ENCODE measurements at regions not wholly inside any gene's neighbourhood (a gene's known extent, or its start where the extent isn't known, plus 50 kb on each side); places are given as distances from the start of the nearest gene placed in this dataset.
A peak's percentile ranks its signal among the peaks of the same experiment; 100 is the strongest.

GRCh38 chr4:144371485-144371884, 231.0 kb upstream of the GYPA start:
- Histone ChIP-seq H2BK5ac (ENCODE audit: low read length) (no peak overlapping the region), H2AK5ac (ENCODE audit: low read depth, low read length) (no peak overlapping the region), H3K18ac (ENCODE audit: low read length) (no peak overlapping the region), H3K36me3 (replicated peaks in 1 of 2; ENCODE audit: control insufficient read depth in 2 of 2, insufficient read depth in 2 of 2, low read length in 2 of 2) (no peaks in the 10 kb centered on the region), H3K79me1 (ENCODE audit: low read depth, low read length) (no peaks in the 10 kb centered on the region), H3K27me3 (ENCODE audit: control insufficient read depth in 3 of 3, insufficient read depth in 3 of 3, low read depth in 1 of 3, low read length in 3 of 3) (no peaks in the 10 kb centered on the region), H3K27ac (replicated peaks; ENCODE audit: low read length) (no peak overlapping the region), H4K8ac (ENCODE audit: low read depth, low read length) (no peak overlapping the region), H4K91ac (ENCODE audit: low read depth, low read length, poor library complexity) (no peak overlapping the region), H2BK12ac (ENCODE audit: low read length) (no peak overlapping the region), H3K4me3 (ENCODE audit: low read length in 2 of 2) (no peak overlapping the region), H3K14ac (ENCODE audit: low read length) (no peak overlapping the region), H2BK15ac (ENCODE audit: low read length) (no peak overlapping the region), H3K23ac (ENCODE audit: low read depth, low read length, poor library complexity) (no peak overlapping the region), H3K4me1 (ENCODE audit: control insufficient read depth in 2 of 2, insufficient read depth in 1 of 2, low read depth in 1 of 2, low read length in 2 of 2) (peaks cover 0 to 18% of the 10 kb centered on the region in 2 donors), H3K9me3 (replicated peaks in 1 of 2; ENCODE audit: control insufficient read depth in 2 of 2, insufficient read depth in 1 of 2, low read depth in 1 of 2, low read length in 2 of 2) (no peaks in the 10 kb centered on the region), H2BK120ac (ENCODE audit: low read depth, low read length) (no peak overlapping the region), H2AFZ (ENCODE audit: low read length) (peak overlapping the region; percentile 30), H3K9ac (ENCODE audit: low read depth, low read length, poor library complexity) (no peak overlapping the region), H3K4ac (ENCODE audit: low read length) (no peak overlapping the region), H3K4me2 (ENCODE audit: insufficient read depth, low read length, poor library complexity, severe bottlenecking) (no peak overlapping the region)
- no peak for DNase-seq (ENCODE audit: low spot score)

GRCh38 chr4:144374065-144374464, 233.5 kb upstream of the GYPA start:
- no peak overlapping the region for H3K4me3 ChIP-seq (ENCODE audit: low read length in 2 of 2)
- no peak overlapping the region for H2BK12ac ChIP-seq (ENCODE audit: low read length)

GRCh38 chr4:144376866-144377265, 236.3 kb upstream of the GYPA start:
- no peak overlapping the region for H2BK12ac ChIP-seq (ENCODE audit: low read length)
- no peaks in the 10 kb centered on the region for H3K79me1 ChIP-seq (ENCODE audit: low read depth, low read length)
- H3K23ac ChIP-seq (ENCODE audit: low read depth, low read length, poor library complexity) = no peak overlapping the region
- no peaks in the 10 kb centered on the region for H3K27me3 ChIP-seq (ENCODE audit: control insufficient read depth in 3 of 3, insufficient read depth in 3 of 3, low read depth in 1 of 3, low read length in 3 of 3)
- H3K4me2 ChIP-seq (ENCODE audit: insufficient read depth, low read length, poor library complexity, severe bottlenecking) = no peak overlapping the region
- no peak overlapping the region for H3K9ac ChIP-seq (ENCODE audit: low read depth, low read length, poor library complexity)
- H3K4me3 ChIP-seq (ENCODE audit: low read length in 2 of 2) = no peak overlapping the region
- no peak overlapping the region for H3K18ac ChIP-seq (ENCODE audit: low read length)
- H3K36me3 ChIP-seq (replicated peaks in 1 of 2; ENCODE audit: control insufficient read depth in 2 of 2, insufficient read depth in 2 of 2, low read length in 2 of 2) = no peaks in the 10 kb centered on the region
- H2BK15ac ChIP-seq (ENCODE audit: low read length) = no peak overlapping the region
- H4K91ac ChIP-seq (ENCODE audit: low read depth, low read length, poor library complexity) = no peak overlapping the region
- H3K14ac ChIP-seq (ENCODE audit: low read length) = no peak overlapping the region
- H3K4me1 ChIP-seq (ENCODE audit: control insufficient read depth in 2 of 2, insufficient read depth in 1 of 2, low read depth in 1 of 2, low read length in 2 of 2) = peaks cover 0 to 28% of the 10 kb centered on the region in 2 donors
- peak overlapping the region; percentile 64 for H2AFZ ChIP-seq (ENCODE audit: low read length)
- no CpG with 5 or more reads among the region's 2 CpGs for WGBS, 2 donors (ENCODE audit: extremely low coverage in 2 of 2, insufficient read length in 2 of 2, insufficient replicate concordance in 1 of 2)
- no peak for DNase-seq (ENCODE audit: low spot score)
- no peak overlapping the region for H3K4ac ChIP-seq (ENCODE audit: low read length)
- H3K9me3 ChIP-seq (replicated peaks in 1 of 2; ENCODE audit: control insufficient read depth in 2 of 2, insufficient read depth in 1 of 2, low read depth in 1 of 2, low read length in 2 of 2) = no peaks in the 10 kb centered on the region
- no peak overlapping the region for H2AK5ac ChIP-seq (ENCODE audit: low read depth, low read length)
- H3K27ac ChIP-seq (replicated peaks; ENCODE audit: low read length) = no peak overlapping the region
- no peak overlapping the region for H4K8ac ChIP-seq (ENCODE audit: low read depth, low read length)
- no peak overlapping the region for H2BK5ac ChIP-seq (ENCODE audit: low read length)
- no peak overlapping the region for H2BK120ac ChIP-seq (ENCODE audit: low read depth, low read length)

More at GRCh38 chr4:144374065-144374464, 233.5 kb upstream of the GYPA start:
- H3K23ac ChIP-seq (ENCODE audit: low read depth, low read length, poor library complexity) = no peak overlapping the region
- H2BK15ac ChIP-seq (ENCODE audit: low read length) = no peak overlapping the region
- no peaks in the 10 kb centered on the region for H3K79me1 ChIP-seq (ENCODE audit: low read depth, low read length)
- H3K18ac ChIP-seq (ENCODE audit: low read length) = no peak overlapping the region
- H2AFZ ChIP-seq (ENCODE audit: low read length) = no peak overlapping the region
- H2BK5ac ChIP-seq (ENCODE audit: low read length) = no peak overlapping the region
- H4K91ac ChIP-seq (ENCODE audit: low read depth, low read length, poor library complexity) = no peak overlapping the region
- H3K27ac ChIP-seq (replicated peaks; ENCODE audit: low read length) = no peak overlapping the region
- H4K8ac ChIP-seq (ENCODE audit: low read depth, low read length) = no peak overlapping the region
- H2AK5ac ChIP-seq (ENCODE audit: low read depth, low read length) = no peak overlapping the region
- no CpG with 5 or more reads among the region's 5 CpGs for whole genome bisulfite sequencing, 2 donors (ENCODE audit: extremely low coverage in 2 of 2, insufficient read length in 2 of 2, insufficient replicate concordance in 1 of 2)
- peaks cover 0 to 28% of the 10 kb centered on the region in 2 donors for H3K4me1 ChIP-seq (ENCODE audit: control insufficient read depth in 2 of 2, insufficient read depth in 1 of 2, low read depth in 1 of 2, low read length in 2 of 2)
- H3K9ac ChIP-seq (ENCODE audit: low read depth, low read length, poor library complexity) = no peak overlapping the region
- no peaks in the 10 kb centered on the region for H3K27me3 ChIP-seq (ENCODE audit: control insufficient read depth in 3 of 3, insufficient read depth in 3 of 3, low read depth in 1 of 3, low read length in 3 of 3)
- no peaks in the 10 kb centered on the region for H3K9me3 ChIP-seq (replicated peaks in 1 of 2; ENCODE audit: control insufficient read depth in 2 of 2, insufficient read depth in 1 of 2, low read depth in 1 of 2, low read length in 2 of 2)
- H3K14ac ChIP-seq (ENCODE audit: low read length) = no peak overlapping the region
- H3K36me3 ChIP-seq (replicated peaks in 1 of 2; ENCODE audit: control insufficient read depth in 2 of 2, insufficient read depth in 2 of 2, low read length in 2 of 2) = no peaks in the 10 kb centered on the region
- no peak overlapping the region for H3K4me2 ChIP-seq (ENCODE audit: insufficient read depth, low read length, poor library complexity, severe bottlenecking)
- H3K4ac ChIP-seq (ENCODE audit: low read length) = no peak overlapping the region
- no peak overlapping the region for H2BK120ac ChIP-seq (ENCODE audit: low read depth, low read length)
- DNase-seq (ENCODE audit: low spot score) = no peak

GRCh38 chr4:144384408-144384807, 243.9 kb upstream of the GYPA start:
- no peak overlapping the region for H2BK5ac ChIP-seq (ENCODE audit: low read length)
- no peaks in the 10 kb centered on the region for H3K4me1 ChIP-seq (ENCODE audit: control insufficient read depth in 2 of 2, insufficient read depth in 1 of 2, low read depth in 1 of 2, low read length in 2 of 2)
- H2BK120ac ChIP-seq (ENCODE audit: low read depth, low read length) = no peak overlapping the region
- H3K14ac ChIP-seq (ENCODE audit: low read length) = no peak overlapping the region
- no CpG with 5 or more reads among the region's 1 CpG for WGBS, 2 donors (ENCODE audit: extremely low coverage in 2 of 2, insufficient read length in 2 of 2, insufficient replicate concordance in 1 of 2)
- H3K4me2 ChIP-seq (ENCODE audit: insufficient read depth, low read length, poor library complexity, severe bottlenecking) = no peak overlapping the region
- H2BK15ac ChIP-seq (ENCODE audit: low read length) = no peak overlapping the region
- H3K36me3 ChIP-seq (replicated peaks in 1 of 2; ENCODE audit: control insufficient read depth in 2 of 2, insufficient read depth in 2 of 2, low read length in 2 of 2) = no peaks in the 10 kb centered on the region
- no peak overlapping the region for H3K18ac ChIP-seq (ENCODE audit: low read length)
- no peak overlapping the region for H2AK5ac ChIP-seq (ENCODE audit: low read depth, low read length)
- H3K9ac ChIP-seq (ENCODE audit: low read depth, low read length, poor library complexity) = no peak overlapping the region
- H3K4me3 ChIP-seq (ENCODE audit: low read length in 2 of 2) = no peak overlapping the region
- peaks cover 10 to 11% of the 10 kb centered on the region in 2 donors for H3K9me3 ChIP-seq (replicated peaks in 1 of 2; ENCODE audit: control insufficient read depth in 2 of 2, insufficient read depth in 1 of 2, low read depth in 1 of 2, low read length in 2 of 2)
- H3K27ac ChIP-seq (replicated peaks; ENCODE audit: low read length) = no peak overlapping the region
- H2AFZ ChIP-seq (ENCODE audit: low read length) = no peak overlapping the region
- no peak overlapping the region for H2BK12ac ChIP-seq (ENCODE audit: low read length)
- no peak overlapping the region for H3K23ac ChIP-seq (ENCODE audit: low read depth, low read length, poor library complexity)
- DNase-seq (ENCODE audit: low spot score) = no peak
- no peak overlapping the region for H4K91ac ChIP-seq (ENCODE audit: low read depth, low read length, poor library complexity)
- no peaks in the 10 kb centered on the region for H3K27me3 ChIP-seq (ENCODE audit: control insufficient read depth in 3 of 3, insufficient read depth in 3 of 3, low read depth in 1 of 3, low read length in 3 of 3)
- no peaks in the 10 kb centered on the region for H3K79me1 ChIP-seq (ENCODE audit: low read depth, low read length)
- no peak overlapping the region for H4K8ac ChIP-seq (ENCODE audit: low read depth, low read length)
- H3K4ac ChIP-seq (ENCODE audit: low read length) = no peak overlapping the region
